A549 (cell line): ENCODE measurements at regions not wholly inside any gene's neighbourhood (a gene's known extent, or its start where the extent isn't known, plus 50 kb on each side); places are given as distances from the start of the nearest gene placed in this dataset.
"Not testable (repeated sequence)": the region's sequence is repeated elsewhere in the genome, so short reads cannot be mapped to it uniquely, and the experiment has no call there.

Experiments used
- ATAC-seq, 2 experiments: fragments of 200-7000 bp in 1 of 2; fragments of >200 bp in 1 of 2; cut with Nextera tagmentation in 1 of 2; cut with Tn5 transposase in 1 of 2; 3 replicates each; pipeline versions ENCODE4 v1.8.0 to v1.9.1; 2018 to 2020; ENCODE audit warnings: mild to moderate bottlenecking in 1 of 2, moderate library complexity in 1 of 2
- CTCF ChIA-PET: fragments of 300-600 bp; sonication (Branson Sonifier 250); formaldehyde crosslinking; extraction: SDS; loops from one replicate; lab custom pipeline; 2021; ENCODE audit warnings: antibody characterized with exemption, inconsistent platforms; lab: Yijun Ruan, JAX
- POLR2A ChIA-PET: fragments of 350-600 bp; formaldehyde crosslinking; extraction: SDS; loops from one replicate; lab custom pipeline; 2021; ENCODE audit warnings: antibody characterized with exemption, inconsistent platforms; lab: Yijun Ruan, JAX
- DNase-seq, 2 experiments: peaks; one replicate each; pipeline versions ENCODE4 v3.0.0 to v3.0.0-alpha.2; 2011 to 2016; ENCODE audit warnings: low read depth in 1 of 2, low spot score in 1 of 2
- FAIRE-seq: peaks from 2 replicates; lab custom pipeline; 2011; peaks lifted over from hg19 to GRCh38; lab: Jason Lieb, UNC
- H3K27ac ChIP-seq, 2 experiments: fragments of >200 bp; sonication (Bioruptor Twin); formaldehyde crosslinking; 3 replicates each; pipeline ENCODE4 v1.5.1; 2016 to 2017
- H3K4me1 ChIP-seq: fragments of >200 bp; sonication (Bioruptor Twin); formaldehyde crosslinking; 3 replicates; pipeline ENCODE4 v1.6.1; 2016
- H3K4me2 ChIP-seq: fragments of >200 bp; sonication (Bioruptor Twin); formaldehyde crosslinking; 3 replicates; pipeline ENCODE4 v1.6.1; 2016
- H3K4me3 ChIP-seq: fragments of >200 bp; sonication (Bioruptor Twin); formaldehyde crosslinking; 3 replicates; pipeline ENCODE4 v1.5.1; 2016
- H3K9me3 ChIP-seq: fragments of >200 bp; sonication (Bioruptor Twin); formaldehyde crosslinking; 3 replicates; pipeline ENCODE4 v1.6.1; 2016
- ATOH8 ChIP-seq: fragments of 250-450 bp; sonication (Bioruptor Pico); IDR thresholded peaks from 2 replicates; pipeline ENCODE4 v1.5.0; 2020; ENCODE audit warnings: low read depth, mild to moderate bottlenecking, moderate library complexity
- BCL3 ChIP-seq: fragments of >200 bp; sonication (Bioruptor Twin); formaldehyde crosslinking; IDR thresholded peaks from 3 replicates; pipeline ENCODE4 v1.6.1; 2016
- CBX8 ChIP-seq: fragments of 200-600 bp; sonication (generic); IDR thresholded peaks from 2 replicates; pipeline ENCODE4 v1.6.1; 2016
- FOSL2 ChIP-seq, 2 experiments: fragments of 450-650 bp in 1 of 2; fragments of >200 bp in 1 of 2; sonication (Bioruptor Twin) in 1 of 2; formaldehyde crosslinking; IDR thresholded peaks; 2 replicates each; pipeline versions ENCODE4 v1.5.0 to v1.6.1; 2016 to 2020; ENCODE audit warnings: mild to moderate bottlenecking in 1 of 2, moderate library complexity in 1 of 2
- FOXS1 ChIP-seq: fragments of 250-450 bp; sonication (Bioruptor Pico); IDR thresholded peaks from 2 replicates; pipeline ENCODE4 v1.5.0; 2020; ENCODE audit warnings: mild to moderate bottlenecking, moderate library complexity
- HDAC2 ChIP-seq: fragments of 200-600 bp; sonication (generic); IDR thresholded peaks from 2 replicates; pipeline ENCODE4 v1.6.1; 2016
- HES2 ChIP-seq: fragments of >200 bp; sonication (Bioruptor Twin); formaldehyde crosslinking; IDR thresholded peaks from 2 replicates; pipeline ENCODE4 v1.6.1; 2016
- HEYL ChIP-seq: fragments of 250-450 bp; sonication (Bioruptor Pico); IDR thresholded peaks from 2 replicates; pipeline ENCODE4 v1.8.0; 2021; ENCODE audit warnings: mild to moderate bottlenecking, moderate library complexity
- HOXA7 ChIP-seq: fragments of 250-450 bp; sonication (Bioruptor Pico); IDR thresholded peaks from 2 replicates; pipeline ENCODE4 v1.5.0; 2020; ENCODE audit warnings: mild to moderate bottlenecking, moderate library complexity
- HOXB5 ChIP-seq: fragments of 250-450 bp; sonication (Bioruptor Pico); IDR thresholded peaks from 2 replicates; pipeline ENCODE4 v1.5.0; 2020; ENCODE audit warnings: mild to moderate bottlenecking, moderate library complexity
- JUNB ChIP-seq: fragments of >200 bp; sonication (Bioruptor Twin); formaldehyde crosslinking; IDR thresholded peaks from 2 replicates; pipeline ENCODE4 v1.6.1; 2016
- KDM1A ChIP-seq: fragments of 200-600 bp; sonication (generic); IDR thresholded peaks from 2 replicates; pipeline ENCODE4 v1.6.1; 2016; ENCODE audit warnings: low read depth, mild to moderate bottlenecking
- KDM5A ChIP-seq: fragments of 200-600 bp; sonication (generic); IDR thresholded peaks from 2 replicates; pipeline ENCODE4 v1.6.1; 2016; ENCODE audit warnings: antibody characterized with exemption, mild to moderate bottlenecking
- MAFK ChIP-seq: fragments of 450-650 bp; IDR thresholded peaks from 2 replicates; pipeline ENCODE4 v1.6.1; 2014; ENCODE audit not compliant: partially characterized antibody
- MAX ChIP-seq: IDR thresholded peaks from 2 replicates; pipeline ENCODE4 v1.6.1; 2012
- NPAS2 ChIP-seq: fragments of 250-450 bp; sonication (Bioruptor Pico); IDR thresholded peaks from 2 replicates; pipeline ENCODE4 v1.8.0; 2022; ENCODE audit warnings: mild to moderate bottlenecking, moderate library complexity, borderline replicate concordance
- PBX3 ChIP-seq: IDR thresholded peaks from 2 replicates; pipeline ENCODE4 v1.6.1; 2012
- PHF8 ChIP-seq: fragments of 200-600 bp; sonication (generic); IDR thresholded peaks from 2 replicates; pipeline ENCODE4 v1.6.1; 2016; ENCODE audit warnings: low read depth, mild to moderate bottlenecking, antibody characterized with exemption, moderate library complexity, borderline replicate concordance
- RARB ChIP-seq: fragments of 250-450 bp; sonication (Bioruptor Pico); IDR thresholded peaks from 2 replicates; pipeline ENCODE4 v1.8.0; 2021; ENCODE audit warnings: mild to moderate bottlenecking, moderate library complexity
- RNF2 ChIP-seq: fragments of 200-600 bp; sonication (generic); IDR thresholded peaks from 2 replicates; pipeline ENCODE4 v1.6.1; 2016; ENCODE audit warnings: low read depth, mild to moderate bottlenecking, antibody characterized with exemption, moderate library complexity, borderline replicate concordance
- SREBF2 ChIP-seq: fragments of 450-650 bp; IDR thresholded peaks from 2 replicates; pipeline ENCODE4 v1.6.1; 2014; ENCODE audit warnings: mild to moderate bottlenecking, moderate library complexity
- TP53 ChIP-seq: fragments of 250-450 bp; sonication (Bioruptor Pico); IDR thresholded peaks from 2 replicates; pipeline ENCODE4 v1.5.0; 2021; ENCODE audit warnings: mild to moderate bottlenecking, moderate library complexity
- ZSCAN20 ChIP-seq: fragments of 250-450 bp; sonication (Bioruptor Pico); IDR thresholded peaks from 2 replicates; pipeline ENCODE4 v1.8.0; 2022; ENCODE audit warnings: mild to moderate bottlenecking, moderate library complexity
- WGBS: methylation state at CpG from one replicate; pipeline ENCODE4 v1.1.6; 2017; ENCODE audit errors: missing lambda C conversion rate; 5-methylcytosine and 5-hydroxymethylcytosine counted together

- H3K4me3 ChIP-seq = no peak overlapping the region
- DNase-seq (no peak), ATAC-seq (peak in 1 of 2 experiments; percentile 24; a peak in 2 of 6 replicates), FAIRE-seq (no peak)
- H3K27ac ChIP-seq = no peak overlapping the region
- H3K9me3 ChIP-seq = no peaks in the 10 kb centered on the region
- ChIA-PET POLR2A (no interaction called here), CTCF (no interaction called here)
- WGBS = 75% methylated on average over 22 of the region's 29 CpGs
- TF ChIP-seq ATOH8 (no peak), TP53 (CRISPR knock-in tag) (no peak), SREBF2 (no peak), FOXS1 (no peak), BCL3 (no peak), NPAS2 (CRISPR knock-in tag) (no peak)
- no peaks in the 10 kb centered on the region for H3K4me1 ChIP-seq
- H3K4me2 ChIP-seq = no peak overlapping the region
These were observed 69.0 kb downstream of the DLL1 start for GRCh38 chr6:170221753-170222400.

- CTCF ChIA-PET = no interaction called here
- POLR2A ChIA-PET = no interaction called here
- H3K4me3 ChIP-seq = no peak overlapping the region
- peak in 1 of 2 experiments; percentile 15 for DNase-seq
- H3K27ac ChIP-seq = no peak overlapping the region
- WGBS = 74% methylated on average over 28 of the region's 29 CpGs
- no peaks in the 10 kb centered on the region for H3K9me3 ChIP-seq
- ATAC-seq = peak in 1 of 2 experiments; percentile 38; a peak in 2 of 6 replicates
- TF ChIP-seq MAFK (no peak), PBX3 (no peak), HOXA7 (CRISPR knock-in tag) (no peak), MAX (no peak), KDM1A (no peak)
- no peak overlapping the region for H3K4me2 ChIP-seq
- H3K4me1 ChIP-seq = no peaks in the 10 kb centered on the region
- FAIRE-seq = no peak
These were observed 69.7 kb downstream of the DLL1 start for GRCh38 chr6:170221052-170221752.

- H3K4me1 ChIP-seq, CTCF ChIA-PET, H3K4me2 ChIP-seq, H3K9me3 ChIP-seq, H3K4me3 ChIP-seq, ATAC-seq, FAIRE-seq, DNase-seq, H3K27ac ChIP-seq, POLR2A ChIA-PET: not testable (repeated sequence)
- 90% methylated on average over 12 of the region's 19 CpGs for WGBS
These were observed 77.2 kb downstream of the DLL1 start for GRCh38 chr6:170213637-170214018.

GRCh38 chr6:170212956-170213636 lies 77.8 kb downstream of the DLL1 start:
- no peak for FAIRE-seq
- CTCF ChIA-PET = no interaction called here
- no peaks in the 10 kb centered on the region for H3K9me3 ChIP-seq
- no peak for ATAC-seq
- DNase-seq = no peak
- H3K4me3 ChIP-seq = no peak overlapping the region
- POLR2A ChIA-PET = no interaction called here
- H3K27ac ChIP-seq = no peak overlapping the region
- H3K4me2 ChIP-seq = no peak overlapping the region
- WGBS = 76% methylated on average over 37 of the region's 40 CpGs
- H3K4me1 ChIP-seq = no peaks in the 10 kb centered on the region
- no peak for TF ChIP-seq KDM1A
- no peak for TF ChIP-seq RNF2
- TF ChIP-seq HEYL = no peak
- no peak for TF ChIP-seq HDAC2
- no peak for TF ChIP-seq RARB
- TF ChIP-seq HOXB5 (CRISPR knock-in tag) = no peak
- TF ChIP-seq JUNB = no peak
- no peak for TF ChIP-seq BCL3
- TF ChIP-seq HES2 = no peak
- TF ChIP-seq KDM5A = no peak
- no peak for TF ChIP-seq FOSL2 (IDR thresholded peaks at IDR 0.05)
- TF ChIP-seq FOSL2 (CRISPR knock-in tag; IDR thresholded peaks at IDR 0.05) = no peak
- no peak for TF ChIP-seq ATOH8
- no peak for TF ChIP-seq PHF8
- no peak for TF ChIP-seq CBX8
- no peak for TF ChIP-seq ZSCAN20 (CRISPR knock-in tag)
